ENCODE measurements at regions not wholly inside any gene's neighbourhood (a gene's known extent, or its start where the extent isn't known, plus 50 kb on each side); places are given as distances from the start of the nearest gene placed in this dataset.

DNA sequence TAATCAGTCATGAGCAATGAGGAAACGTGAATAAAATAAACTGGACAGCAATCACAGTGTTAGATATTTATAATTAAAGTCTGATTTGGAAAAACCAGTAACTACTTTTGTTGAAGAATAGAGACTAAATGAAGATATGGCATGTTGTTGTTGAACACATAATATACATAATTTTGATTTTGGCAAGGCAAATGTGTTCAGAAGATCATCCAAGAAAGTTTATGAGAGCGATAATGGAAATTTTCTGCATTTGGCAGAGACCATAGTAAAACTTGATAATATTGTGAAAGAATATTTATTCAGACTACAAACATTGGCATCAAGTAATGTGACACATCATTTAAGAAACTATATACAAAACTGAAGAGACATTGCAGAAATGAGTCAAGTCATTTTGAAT lies 620.7 kb downstream of the TMA16 start (continued):
- TF ChIP-seq, protein P1, sequence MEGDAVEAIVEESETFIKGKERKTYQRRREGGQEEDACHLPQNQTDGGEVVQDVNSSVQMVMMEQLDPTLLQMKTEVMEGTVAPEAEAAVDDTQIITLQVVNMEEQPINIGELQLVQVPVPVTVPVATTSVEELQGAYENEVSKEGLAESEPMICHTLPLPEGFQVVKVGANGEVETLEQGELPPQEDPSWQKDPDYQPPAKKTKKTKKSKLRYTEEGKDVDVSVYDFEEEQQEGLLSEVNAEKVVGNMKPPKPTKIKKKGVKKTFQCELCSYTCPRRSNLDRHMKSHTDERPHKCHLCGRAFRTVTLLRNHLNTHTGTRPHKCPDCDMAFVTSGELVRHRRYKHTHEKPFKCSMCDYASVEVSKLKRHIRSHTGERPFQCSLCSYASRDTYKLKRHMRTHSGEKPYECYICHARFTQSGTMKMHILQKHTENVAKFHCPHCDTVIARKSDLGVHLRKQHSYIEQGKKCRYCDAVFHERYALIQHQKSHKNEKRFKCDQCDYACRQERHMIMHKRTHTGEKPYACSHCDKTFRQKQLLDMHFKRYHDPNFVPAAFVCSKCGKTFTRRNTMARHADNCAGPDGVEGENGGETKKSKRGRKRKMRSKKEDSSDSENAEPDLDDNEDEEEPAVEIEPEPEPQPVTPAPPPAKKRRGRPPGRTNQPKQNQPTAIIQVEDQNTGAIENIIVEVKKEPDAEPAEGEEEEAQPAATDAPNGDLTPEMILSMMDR (IDR thresholded peaks at IDR 0.05; ENCODE audit: control extremely low read depth in 1 of 3, insufficient read depth in 1 of 3, low read depth in 1 of 3, low read length in 3 of 3): no peak
- TF ChIP-seq SRF (IDR thresholded peaks at IDR 0.05; ENCODE audit: low read depth, low read length): no peak
- TF ChIP-seq, protein P2, sequence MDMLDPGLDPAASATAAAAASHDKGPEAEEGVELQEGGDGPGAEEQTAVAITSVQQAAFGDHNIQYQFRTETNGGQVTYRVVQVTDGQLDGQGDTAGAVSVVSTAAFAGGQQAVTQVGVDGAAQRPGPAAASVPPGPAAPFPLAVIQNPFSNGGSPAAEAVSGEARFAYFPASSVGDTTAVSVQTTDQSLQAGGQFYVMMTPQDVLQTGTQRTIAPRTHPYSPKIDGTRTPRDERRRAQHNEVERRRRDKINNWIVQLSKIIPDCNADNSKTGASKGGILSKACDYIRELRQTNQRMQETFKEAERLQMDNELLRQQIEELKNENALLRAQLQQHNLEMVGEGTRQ (IDR thresholded peaks at IDR 0.05; ENCODE audit: low read length): no peak
- TF ChIP-seq SIN3A (conservative IDR thresholded peaks at IDR 0.05 in 1 of 2, IDR thresholded peaks at IDR 0.05 in 1 of 2; ENCODE audit: low read depth in 1 of 2, low read length in 2 of 2): no peak
- TF ChIP-seq TEAD4 (IDR thresholded peaks at IDR 0.05; ENCODE audit: low read depth, low read length): no peak

Data from H1 (cell line).